Glutamatergic neuron (in vitro differentiated cells): ENCODE measurements at regions not wholly inside any gene's neighbourhood (a gene's known extent, or its start where the extent isn't known, plus 50 kb on each side); places are given as distances from the start of the nearest gene placed in this dataset.

ENCODE experiments used
- DNase-seq: peaks from one replicate; pipeline ENCODE4 v3.0.0; 2022
- H3K27ac Mint-ChIP-seq: one replicate; pipeline ENCODE4 v1.8.0; 2020; ENCODE audit warnings: mild to moderate bottlenecking, mixed read lengths, inconsistent platforms; ENCODE audit not compliant: unreplicated experiment
- H3K27me3 Mint-ChIP-seq: one replicate; pipeline ENCODE4 v1.8.0; 2020; ENCODE audit warnings: mild to moderate bottlenecking, moderate library complexity, mixed read lengths, inconsistent platforms; ENCODE audit not compliant: unreplicated experiment
- H3K36me3 Mint-ChIP-seq: one replicate; pipeline ENCODE4 v1.8.0; 2020; ENCODE audit warnings: mild to moderate bottlenecking, mixed read lengths, inconsistent platforms; ENCODE audit not compliant: unreplicated experiment
- H3K4me1 Mint-ChIP-seq: one replicate; pipeline ENCODE4 v1.8.0; 2020; ENCODE audit warnings: mild to moderate bottlenecking, low read depth, mixed read lengths, inconsistent platforms; ENCODE audit not compliant: unreplicated experiment
- H3K4me3 Mint-ChIP-seq: one replicate; pipeline ENCODE4 v1.8.0; 2020; ENCODE audit warnings: mild to moderate bottlenecking, mixed read lengths, inconsistent platforms; ENCODE audit not compliant: unreplicated experiment
- H3K9me3 Mint-ChIP-seq: one replicate; pipeline ENCODE4 v1.8.0; 2020; ENCODE audit warnings: mild to moderate bottlenecking, moderate library complexity, mixed read lengths, inconsistent platforms; ENCODE audit not compliant: unreplicated experiment
- CTCF ChIP-seq: fragments of 200-600 bp; sonication (generic); IDR thresholded peaks from one replicate; pipeline ENCODE4 v1.5.0; 2021; ENCODE audit not compliant: partially characterized antibody, unreplicated experiment

GRCh38 chr5:40401284-40402006, 278.3 kb upstream of the PTGER4 start:
- TF ChIP-seq CTCF, result no peak
- peaks cover 3% of the 10 kb centered on the region for H3K27me3 Mint-ChIP-seq
- peak overlapping the region; percentile 47 for H3K4me3 Mint-ChIP-seq
- no peak for DNase-seq
- peak overlapping the region; percentile 74 for H3K27ac Mint-ChIP-seq
- H3K4me1 Mint-ChIP-seq, result peaks cover 18% of the 10 kb centered on the region
- no peaks in the 10 kb centered on the region for H3K9me3 Mint-ChIP-seq
- no peaks in the 10 kb centered on the region for H3K36me3 Mint-ChIP-seq

GRCh38 chr5:40400245-40400644, 279.5 kb upstream of the PTGER4 start:
- no peak overlapping the region for H3K4me3 Mint-ChIP-seq
- H3K36me3 Mint-ChIP-seq, result no peaks in the 10 kb centered on the region
- no peak for DNase-seq
- no peak overlapping the region for H3K27ac Mint-ChIP-seq
- peaks cover 3% of the 10 kb centered on the region for H3K27me3 Mint-ChIP-seq
- H3K4me1 Mint-ChIP-seq, result peaks cover 15% of the 10 kb centered on the region
- TF ChIP-seq CTCF, result no peak
- peaks cover 2% of the 10 kb centered on the region for H3K9me3 Mint-ChIP-seq

GRCh38 chr5:40399349-40399748, 280.4 kb upstream of the PTGER4 start:
- H3K4me1 Mint-ChIP-seq, result peaks cover 15% of the 10 kb centered on the region
- DNase-seq, result no peak

GRCh38 chr5:40397976-40398375, 281.7 kb upstream of the PTGER4 start:
- H3K27me3 Mint-ChIP-seq, result peaks cover 3% of the 10 kb centered on the region
- H3K9me3 Mint-ChIP-seq, result peaks cover 2% of the 10 kb centered on the region
- no peak for TF ChIP-seq CTCF
- no peak for DNase-seq
- H3K4me1 Mint-ChIP-seq, result peaks cover 15% of the 10 kb centered on the region
- H3K4me3 Mint-ChIP-seq, result no peak overlapping the region
- no peaks in the 10 kb centered on the region for H3K36me3 Mint-ChIP-seq
- no peak overlapping the region for H3K27ac Mint-ChIP-seq

More at GRCh38 chr5:40399349-40399748, 280.4 kb upstream of the PTGER4 start:
- Mint-ChIP-seq H3K4me3 (no peak overlapping the region), H3K36me3 (no peaks in the 10 kb centered on the region), H3K9me3 (peaks cover 2% of the 10 kb centered on the region), H3K27me3 (peaks cover 3% of the 10 kb centered on the region), H3K27ac (no peak overlapping the region)
- TF ChIP-seq CTCF, result no peak

- no peak for DNase-seq
- Mint-ChIP-seq H3K4me1 (peaks cover 11% of the 10 kb centered on the region), H3K27me3 (peaks cover 3% of the 10 kb centered on the region), H3K36me3 (no peaks in the 10 kb centered on the region), H3K9me3 (peaks cover 2% of the 10 kb centered on the region), H3K4me3 (no peak overlapping the region), H3K27ac (no peak overlapping the region)
- no peak for TF ChIP-seq CTCF
Measured at GRCh38 chr5:40397091-40397490, 282.6 kb upstream of the PTGER4 start.
